H1 (cell line): ENCODE measurements at regions not wholly inside any gene's neighbourhood (a gene's known extent, or its start where the extent isn't known, plus 50 kb on each side); places are given as distances from the start of the nearest gene placed in this dataset.

ENCODE experiments used
- BCL11A ChIP-seq, 2 experiments: IDR thresholded peaks; one replicate each; pipeline ENCODE4 v1.6.1; 2011; ENCODE audit warnings: low read depth in 2 of 2, low read length in 2 of 2, mild to moderate bottlenecking in 2 of 2
- CHD1 ChIP-seq: IDR thresholded peaks from 2 replicates; pipeline ENCODE4 v1.6.1; 2012; ENCODE audit warnings: low read depth, low read length, improper control_type of control experiment
- CHD7 ChIP-seq: fragments of 300-600 bp; sonication (generic); IDR thresholded peaks from 2 replicates; pipeline ENCODE4 v1.7.1; 2012; ENCODE audit warnings: low read length, moderate library complexity, mild to moderate bottlenecking, inconsistent platforms; ENCODE audit not compliant: insufficient replicate concordance
- E2F6 ChIP-seq: IDR thresholded peaks from 2 replicates; pipeline ENCODE4 v1.6.1; 2012; ENCODE audit warnings: inconsistent platforms
- HDAC2 ChIP-seq, 2 experiments: fragments of 300-600 bp in 1 of 2; sonication (generic) in 1 of 2; IDR thresholded peaks; 2 replicates each; pipeline ENCODE4 v1.6.1; 2011 to 2012; ENCODE audit warnings: low read depth in 2 of 2, low read length in 2 of 2, mild to moderate bottlenecking in 2 of 2, moderate library complexity in 2 of 2, borderline replicate concordance in 1 of 2, inconsistent platforms in 1 of 2
- JUND ChIP-seq: IDR thresholded peaks from 2 replicates; pipeline ENCODE4 v1.6.1; 2011; ENCODE audit warnings: mild to moderate bottlenecking, improper control_type of control experiment, low read length
- SP2 ChIP-seq: IDR thresholded peaks from 2 replicates; pipeline ENCODE4 v1.6.1; 2012; ENCODE audit warnings: mild to moderate bottlenecking, low read length, inconsistent platforms
- SP4 ChIP-seq: IDR thresholded peaks from 2 replicates; pipeline ENCODE4 v1.6.1; 2012; ENCODE audit warnings: low read length, inconsistent platforms
- USF2 ChIP-seq: IDR thresholded peaks from 2 replicates; pipeline ENCODE4 v1.6.1; 2011; ENCODE audit warnings: low read length, improper control_type of control experiment

- TF ChIP-seq CHD7 (no peak), JUND (no peak), E2F6 (no peak), BCL11A (IDR thresholded peaks at IDR 0.05; ENCODE audit: low read depth in 2 of 2, low read length in 2 of 2) (no peak), SP2 (no peak), HDAC2 (IDR thresholded peaks at IDR 0.05; ENCODE audit: borderline replicate concordance in 1 of 2, low read depth in 2 of 2, low read length in 2 of 2) (no peak), SP4 (no peak), CHD1 (no peak), USF2 (no peak)
Measured at GRCh38 chr1:24995661-24996060, 65.6 kb upstream of the RUNX3 start (continued).
